Endometrium (tissue), 2 donors: ENCODE measurements at regions not wholly inside any gene's neighbourhood (a gene's known extent, or its start where the extent isn't known, plus 50 kb on each side); places are given as distances from the start of the nearest gene placed in this dataset.
"Not testable (repeated sequence)": the region's sequence is repeated elsewhere in the genome, so short reads cannot be mapped to it uniquely, and the experiment has no call there.

Source experiments
- FAIRE-seq: peaks from 2 replicates; lab custom pipeline; 2012; peaks lifted over from hg19 to GRCh38; lab: Jason Lieb, UNC
- donor health status: control.
- donor health status: control.

DNA sequence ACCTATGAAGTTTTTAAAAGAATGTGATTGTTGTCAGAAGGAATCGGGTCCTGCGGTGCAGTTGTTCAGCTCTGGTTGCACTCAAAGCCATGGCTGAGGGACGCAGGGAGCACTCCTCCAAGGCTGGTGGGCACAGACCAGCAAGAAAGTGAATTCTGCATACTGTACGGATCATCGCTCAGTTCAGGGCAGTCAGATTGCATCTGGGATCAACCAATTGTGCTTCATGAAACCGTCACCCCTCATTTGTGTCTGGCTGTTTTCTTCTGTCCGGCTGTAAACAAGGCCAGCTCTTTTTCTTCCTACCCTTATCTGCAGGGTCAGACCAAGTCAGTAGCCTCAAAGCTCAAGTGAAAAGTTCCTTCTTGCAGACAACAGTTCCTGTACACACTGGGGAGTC is 478.3 kb downstream of the TFAP2A start:
- FAIRE-seq = no peak

- FAIRE-seq = no peak
Observed at GRCh38 chr6:9933677-9934076, 481.2 kb downstream of the TFAP2A start.

DNA sequence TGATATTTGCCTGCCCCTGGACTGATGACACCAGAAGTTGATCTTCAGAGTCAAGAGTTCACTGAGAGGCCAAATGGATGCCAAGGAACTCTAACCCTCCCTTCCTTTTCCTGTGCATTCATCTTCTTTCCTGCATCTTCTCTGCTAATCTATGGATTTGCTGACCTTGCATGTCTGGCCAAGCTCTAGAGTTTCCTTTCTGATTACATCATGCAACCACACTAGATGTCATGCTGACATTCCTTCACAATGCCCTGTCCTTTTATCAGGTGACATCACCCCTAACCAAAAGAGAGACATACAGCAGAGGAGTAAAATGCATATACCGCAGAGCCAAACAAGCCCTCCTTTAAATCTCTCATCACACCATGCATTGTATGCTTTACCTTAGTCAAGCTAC is 487.6 kb downstream of the TFAP2A start:
- FAIRE-seq = no peak

DNA sequence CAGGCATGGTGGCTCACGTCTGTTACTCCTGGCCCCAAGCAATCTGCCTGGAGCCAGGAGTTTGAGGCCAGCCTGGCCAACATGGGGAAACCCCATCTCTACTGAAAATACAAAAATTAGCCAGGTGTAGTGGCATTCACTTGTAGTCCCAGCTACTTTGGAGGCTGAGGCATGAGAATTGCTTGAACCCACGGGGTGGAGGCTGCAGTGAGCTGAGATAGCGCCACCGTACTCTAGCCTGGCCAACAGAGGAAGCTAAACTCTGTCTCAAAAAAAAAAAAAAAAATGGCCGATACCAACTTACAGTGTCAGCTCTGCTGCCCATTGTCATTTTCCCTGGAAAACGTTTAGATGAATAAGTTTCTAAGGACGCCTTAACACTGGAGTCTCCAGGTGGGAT is 489.9 kb downstream of the TFAP2A start:
- no peak for FAIRE-seq

- FAIRE-seq = no peak
Observed at GRCh38 chr6:9921366-9921765, 493.5 kb downstream of the TFAP2A start.

- FAIRE-seq = no peak
Observed at GRCh38 chr6:9914951-9915350, 499.9 kb downstream of the TFAP2A start.

DNA sequence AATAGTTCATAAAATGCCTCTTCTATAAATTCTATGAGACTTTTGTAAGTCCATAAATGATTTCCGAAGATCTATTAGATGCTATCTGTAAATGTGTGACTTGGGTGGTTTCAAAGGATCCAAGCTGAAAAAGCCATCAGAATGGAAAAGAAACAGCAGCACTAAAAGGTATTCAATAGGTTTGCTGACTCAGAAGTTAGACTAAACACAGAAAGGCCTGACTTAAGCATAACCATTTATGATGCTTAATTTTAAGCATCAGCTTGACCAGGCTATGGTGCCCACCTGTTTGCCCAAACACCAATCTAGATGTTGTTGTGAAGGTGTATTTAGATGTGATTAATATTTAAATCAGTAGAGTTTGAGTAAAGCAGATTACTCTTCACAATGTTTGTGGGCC is 513.5 kb downstream of the TFAP2A start:
- FAIRE-seq = no peak

GRCh38 chr6:9896806-9897205 is 518.1 kb downstream of the TFAP2A start:
- no peak for FAIRE-seq

- FAIRE-seq = no peak
Observed at GRCh38 chr6:9890893-9891292, 524.0 kb downstream of the TFAP2A start.

- no peak for FAIRE-seq
Observed at GRCh38 chr6:9890469-9890868, 524.4 kb downstream of the TFAP2A start.

DNA sequence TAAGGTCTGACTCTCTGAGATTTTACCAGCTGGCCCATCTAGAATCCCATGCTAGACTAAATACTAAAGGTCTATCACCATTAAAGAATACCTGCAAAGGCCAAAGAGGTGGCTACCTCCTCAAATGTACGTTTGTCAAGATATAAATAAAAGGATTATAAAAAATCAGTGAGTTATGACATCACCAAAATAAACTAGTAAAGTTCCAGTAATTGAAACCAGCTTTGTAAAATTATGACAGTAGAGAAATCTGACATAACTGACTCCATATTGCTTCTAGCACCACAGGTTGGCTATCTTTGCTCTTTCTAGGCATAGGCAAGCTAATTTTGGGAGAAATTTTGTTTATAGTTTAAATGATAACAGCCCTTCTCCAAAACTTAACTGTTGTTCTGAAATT is 536.3 kb downstream of the TFAP2A start:
- FAIRE-seq = no peak

DNA sequence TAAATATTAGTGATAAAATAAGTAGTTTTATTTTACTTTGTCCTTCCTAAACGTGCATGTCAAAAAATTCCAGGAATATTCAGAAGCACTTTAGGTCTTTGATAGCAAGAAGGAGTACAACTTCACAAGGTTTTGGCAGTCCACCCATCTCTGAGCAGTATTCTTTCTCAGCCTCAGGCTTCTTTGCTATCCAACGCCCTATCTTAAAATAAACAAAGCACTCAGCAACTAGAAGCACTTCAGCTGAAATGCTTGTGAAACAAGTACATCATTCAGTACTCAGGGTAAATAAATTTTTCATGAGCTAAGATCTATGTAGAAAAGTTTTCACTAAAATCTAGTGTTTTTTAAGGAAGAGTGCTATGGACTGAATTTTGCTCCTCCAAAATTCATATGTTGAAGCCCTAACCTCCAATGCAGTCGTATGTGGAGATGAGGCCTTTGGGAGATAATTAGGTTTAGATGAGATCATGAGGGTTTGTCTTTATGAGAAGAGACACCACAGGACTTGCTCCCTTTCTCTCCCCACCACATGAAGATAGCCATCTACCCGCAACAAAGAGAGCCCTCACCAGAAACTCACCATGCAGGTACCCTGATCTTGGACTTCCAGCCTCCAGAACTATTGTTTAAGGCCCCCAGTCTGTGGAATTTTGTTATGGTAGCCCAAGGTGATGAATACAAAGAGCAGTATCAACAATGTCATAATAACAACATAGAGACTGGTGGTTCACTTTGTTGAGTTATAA is 539.1 kb downstream of the TFAP2A start:
- no peak for FAIRE-seq

DNA sequence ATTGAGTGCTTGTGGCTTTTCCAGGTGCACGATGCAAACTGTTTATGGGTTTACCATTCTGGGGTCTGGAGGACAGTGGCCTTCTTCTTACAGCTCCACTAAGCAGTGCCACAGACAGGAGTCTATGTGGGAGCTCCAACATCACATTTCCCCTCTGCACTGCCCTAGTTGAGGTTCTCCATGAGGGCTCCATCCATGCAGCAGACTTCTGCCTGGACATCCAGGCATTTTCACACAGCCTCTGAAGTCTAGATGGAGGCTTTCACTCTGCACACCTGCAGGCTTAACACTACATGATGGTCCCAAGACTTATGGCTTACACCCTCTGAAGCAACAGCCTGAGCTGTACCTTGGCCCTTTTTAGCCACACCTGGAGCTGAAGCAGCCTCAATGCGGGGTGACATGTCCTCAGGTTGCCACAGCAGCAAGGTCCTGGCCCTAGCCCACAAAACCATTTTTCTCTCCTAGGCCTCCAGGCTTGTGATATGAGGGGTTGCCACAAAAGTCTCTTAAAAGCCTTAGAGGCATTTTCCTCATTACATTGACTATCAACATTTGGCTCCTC is 552.2 kb downstream of the TFAP2A start:
- FAIRE-seq = no peak

DNA sequence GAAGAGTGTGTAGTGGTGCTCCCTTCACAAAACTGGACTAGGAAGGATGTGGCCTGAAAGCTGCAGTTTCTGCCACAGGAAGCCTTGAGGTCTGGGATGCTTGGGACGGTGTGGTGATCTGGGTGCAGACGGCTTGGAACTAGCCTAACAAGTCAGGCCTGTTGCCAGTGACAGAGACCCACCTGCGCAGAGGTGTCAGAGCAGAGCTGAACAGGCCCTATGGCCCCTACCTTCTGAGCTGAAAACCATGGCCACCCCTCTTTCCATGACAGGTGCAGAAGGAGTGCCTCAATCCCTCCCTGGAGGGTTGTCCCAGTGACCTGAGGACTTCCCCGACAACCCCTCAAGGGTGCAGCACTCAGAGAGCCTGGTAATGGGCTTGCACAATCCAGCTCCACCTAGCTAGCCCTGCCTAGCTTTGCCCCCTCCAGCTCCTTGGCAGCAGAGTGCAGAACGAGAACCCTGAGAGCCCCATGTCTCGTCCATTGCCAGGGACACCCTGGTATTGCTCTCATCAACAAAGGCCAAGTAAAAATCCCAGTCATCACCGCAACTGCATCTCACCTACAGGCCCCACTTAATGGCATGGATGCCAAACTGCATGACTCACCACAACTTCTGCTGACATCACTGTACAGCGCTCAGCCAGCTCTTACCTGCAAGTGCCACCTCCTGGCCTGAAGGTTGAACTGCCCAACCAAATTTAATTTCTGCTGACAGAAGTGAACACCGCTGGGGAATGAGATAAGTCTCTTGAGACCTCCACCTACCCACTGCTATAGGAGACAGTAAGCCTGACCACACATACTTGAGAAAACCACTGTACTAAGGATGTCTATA is 563.1 kb downstream of the TFAP2A start:
- FAIRE-seq = no peak

DNA sequence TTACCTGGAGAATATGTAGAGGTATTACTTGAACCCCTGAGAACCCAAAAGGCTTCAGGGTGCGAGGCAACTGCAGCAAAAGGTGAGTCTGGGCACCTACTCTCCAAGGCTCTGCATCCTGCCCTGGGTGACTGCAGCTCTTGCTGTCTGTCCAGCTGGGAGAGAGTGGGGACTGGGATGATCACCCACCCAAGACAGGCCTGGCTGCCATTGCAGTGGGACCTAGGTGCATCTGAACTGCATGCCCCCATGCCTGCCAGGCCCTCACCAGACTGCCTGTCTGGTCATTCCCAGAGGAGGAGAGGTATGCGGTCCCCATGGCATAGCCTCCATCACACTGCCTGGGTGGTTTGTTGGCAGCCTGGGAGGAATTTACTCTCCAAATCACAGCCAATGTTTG is 563.9 kb downstream of the TFAP2A start:
- FAIRE-seq = no peak

- no peak for FAIRE-seq
Observed at GRCh38 chr6:9848094-9848493, 566.8 kb downstream of the TFAP2A start.

- no peak for FAIRE-seq
Observed at GRCh38 chr6:9841886-9842725, 572.8 kb downstream of the TFAP2A start.

GRCh38 chr6:9834233-9834632 is 580.6 kb downstream of the TFAP2A start:
- no peak for FAIRE-seq

- FAIRE-seq = no peak
Observed at GRCh38 chr6:9831783-9832182, 583.1 kb downstream of the TFAP2A start.

DNA sequence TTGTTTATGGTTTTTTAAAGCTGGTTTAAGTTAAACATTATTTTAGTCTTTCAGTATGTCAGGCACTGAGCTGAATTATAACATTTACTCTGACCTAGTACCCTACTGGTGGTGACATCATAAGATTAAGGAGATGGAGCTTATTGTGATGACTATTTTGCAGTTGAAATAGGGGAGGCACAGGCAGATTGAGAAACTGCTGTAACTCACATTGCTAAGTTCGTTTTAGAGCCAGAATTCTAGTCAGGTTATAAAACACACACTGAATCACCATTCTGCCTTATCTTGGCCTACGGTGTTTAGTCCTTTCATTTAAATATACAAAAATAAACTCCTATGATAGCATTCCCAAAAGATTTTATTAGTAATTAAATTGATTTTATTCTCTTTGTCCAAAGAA is 584.1 kb downstream of the TFAP2A start:
- FAIRE-seq = no peak

- no peak for FAIRE-seq
Observed at GRCh38 chr6:9825526-9825925, 589.3 kb downstream of the TFAP2A start.

DNA sequence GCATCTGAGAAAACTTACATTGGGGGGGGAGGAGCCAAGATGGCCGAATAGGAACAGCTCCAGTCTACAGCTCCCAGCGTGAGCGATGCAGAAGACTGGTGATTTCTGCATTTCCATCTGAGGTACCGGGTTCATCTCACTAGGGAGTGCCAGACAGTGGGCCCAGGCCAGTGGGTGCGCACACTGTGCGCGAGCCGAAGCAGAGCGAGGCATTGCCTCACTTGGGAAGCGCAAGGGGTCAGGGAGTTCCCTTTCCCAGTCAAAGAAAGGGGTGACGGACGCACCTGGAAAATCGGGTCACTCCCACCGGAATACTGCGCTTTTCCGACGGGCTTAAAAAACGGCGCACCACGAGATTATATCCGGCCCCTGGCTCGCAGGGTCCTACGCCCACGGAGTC is 604.1 kb downstream of the TFAP2A start:
- FAIRE-seq = not testable (repeated sequence)
